RWPE1 (cell line): ENCODE measurements at regions not wholly inside any gene's neighbourhood (a gene's known extent, or its start where the extent isn't known, plus 50 kb on each side); places are given as distances from the start of the nearest gene placed in this dataset.

Experiments
- CTCF ChIA-PET: fragments of 350-600 bp; sonication (Branson Sonifier 250); formaldehyde crosslinking; extraction: SDS; loops from one replicate; lab custom pipeline; 2021; lab: Yijun Ruan, JAX
- POLR2A ChIA-PET: fragments of 400-600 bp; formaldehyde crosslinking; extraction: SDS; loops from one replicate; lab custom pipeline; 2020; ENCODE audit warnings: antibody characterized with exemption; ENCODE audit not compliant: low non-redundant PET; lab: Yijun Ruan, JAX
- DNase-seq: peaks from one replicate; pipeline ENCODE4 v3.0.0; 2012; ENCODE audit warnings: low spot score
- H3K27ac ChIP-seq: fragments of 450-650 bp; 2 replicates; pipeline ENCODE4 v1.5.1; 2017
- CTCF ChIP-seq: fragments of 450-650 bp; conservative IDR thresholded peaks from 2 replicates; pipeline ENCODE4 v1.5.1; 2017; ENCODE audit warnings: low read depth, mild to moderate bottlenecking

GRCh38 chr2:129767346-129768035 is 212.0 kb upstream of the RAB6C start:
- ChIA-PET CTCF (interaction anchor here (0.7 kb wide), 1 partner anchor 343 kb away, joined by 3 read pairs; no protein-coding TSS in a partner anchor), POLR2A (no interaction called here)
- TF ChIP-seq CTCF, result no peak
- no peak for DNase-seq
- no peak overlapping the region for H3K27ac ChIP-seq

DNA sequence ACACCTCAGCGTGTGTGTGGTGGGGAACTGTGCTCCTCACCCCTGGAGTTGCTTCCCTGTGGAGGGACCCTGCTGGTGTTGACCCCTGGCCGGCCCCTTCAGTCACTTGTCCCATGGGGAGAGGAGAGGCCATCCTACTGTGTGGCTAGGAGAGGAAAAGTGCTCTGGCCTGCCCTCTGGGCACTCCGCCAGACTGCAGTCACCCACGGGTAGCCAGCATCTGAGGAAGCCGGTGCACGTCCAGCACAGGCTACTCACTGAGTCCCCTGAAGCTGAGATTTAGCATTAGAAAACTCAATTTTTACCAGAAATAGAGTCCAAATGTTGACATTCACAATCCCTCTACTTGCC is 211.5 kb upstream of the RAB6C start:
- no peak for TF ChIP-seq CTCF
- no peak overlapping the region for H3K27ac ChIP-seq
- POLR2A ChIA-PET, result no interaction called here
- CTCF ChIA-PET, result no interaction called here
- no peak for DNase-seq

DNA sequence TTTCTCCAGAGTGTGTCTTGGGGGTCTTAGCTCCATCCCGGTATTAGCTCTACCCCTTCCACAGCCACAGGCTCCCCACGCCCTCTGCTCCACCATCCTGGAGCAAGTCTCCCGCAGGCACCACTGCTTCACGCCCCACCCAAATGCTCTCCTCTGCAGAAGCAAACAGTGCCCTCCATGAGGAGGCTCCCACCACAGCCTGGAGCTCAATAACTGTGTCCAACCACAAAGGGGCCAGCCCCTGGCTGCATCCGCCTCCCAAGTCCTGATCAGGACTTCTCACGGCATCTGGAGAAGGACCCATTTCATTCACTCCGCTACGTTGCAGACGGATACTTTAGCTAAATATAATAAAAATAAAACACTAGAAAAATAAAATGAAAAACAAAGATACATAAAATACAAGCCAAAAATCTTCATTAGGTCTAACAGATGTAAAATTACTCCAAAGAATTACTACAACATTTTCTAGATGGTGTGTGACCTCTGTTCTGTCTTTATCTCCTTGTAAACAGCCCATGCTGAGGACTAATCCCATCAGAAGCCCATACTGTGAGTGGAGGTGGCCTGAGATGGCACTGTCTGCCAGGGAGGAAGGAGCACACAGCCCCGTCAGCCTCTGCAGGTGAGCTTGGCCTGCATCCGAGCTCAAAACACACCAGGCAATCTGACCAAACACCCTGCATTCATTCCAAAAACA is 210.8 kb upstream of the RAB6C start:
- POLR2A ChIA-PET, result no interaction called here
- no peak overlapping the region for H3K27ac ChIP-seq
- no peak for TF ChIP-seq CTCF
- no peak for DNase-seq
- CTCF ChIA-PET, result no interaction called here

DNA sequence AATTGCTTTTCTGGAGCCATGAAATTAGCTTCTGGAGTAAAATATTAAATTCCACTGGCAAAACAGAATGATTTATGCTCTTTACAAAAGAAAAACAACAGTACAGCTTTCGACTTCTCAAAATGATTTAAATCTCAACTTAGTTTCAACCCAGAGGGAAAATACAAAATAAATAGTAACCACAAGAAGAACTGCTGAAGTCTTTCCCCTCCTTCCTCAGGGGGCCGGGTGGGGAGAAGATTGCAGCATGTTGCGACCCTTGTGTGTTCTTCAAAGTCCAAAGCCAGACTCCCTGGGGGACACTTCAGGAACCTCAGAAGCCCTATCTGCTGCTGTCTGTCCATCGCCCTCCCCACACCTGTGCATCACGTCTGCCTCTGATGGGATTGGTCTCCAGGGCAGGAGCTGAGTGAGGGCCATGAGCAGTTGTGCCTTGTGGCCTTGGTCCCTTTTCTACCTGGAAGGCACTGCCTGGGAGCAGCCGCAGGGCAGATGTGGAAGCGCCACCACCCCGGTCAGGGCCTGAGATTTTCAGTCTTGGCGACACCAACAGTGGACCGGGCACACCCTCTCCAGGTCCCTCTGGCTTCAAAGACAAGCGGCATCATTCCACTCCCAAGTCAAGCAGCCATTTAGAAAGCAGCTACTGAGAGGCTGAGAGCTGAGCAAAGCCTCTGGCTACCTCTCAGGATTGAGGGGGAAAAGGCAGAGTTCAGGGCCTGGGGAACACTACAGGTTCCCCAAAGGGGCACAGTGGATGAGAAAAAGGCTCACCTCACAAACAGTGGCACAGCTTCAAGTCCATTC is 210.1 kb upstream of the RAB6C start:
- TF ChIP-seq CTCF, result no peak
- CTCF ChIA-PET, result no interaction called here
- DNase-seq, result no peak
- no peak overlapping the region for H3K27ac ChIP-seq
- POLR2A ChIA-PET, result no interaction called here

DNA sequence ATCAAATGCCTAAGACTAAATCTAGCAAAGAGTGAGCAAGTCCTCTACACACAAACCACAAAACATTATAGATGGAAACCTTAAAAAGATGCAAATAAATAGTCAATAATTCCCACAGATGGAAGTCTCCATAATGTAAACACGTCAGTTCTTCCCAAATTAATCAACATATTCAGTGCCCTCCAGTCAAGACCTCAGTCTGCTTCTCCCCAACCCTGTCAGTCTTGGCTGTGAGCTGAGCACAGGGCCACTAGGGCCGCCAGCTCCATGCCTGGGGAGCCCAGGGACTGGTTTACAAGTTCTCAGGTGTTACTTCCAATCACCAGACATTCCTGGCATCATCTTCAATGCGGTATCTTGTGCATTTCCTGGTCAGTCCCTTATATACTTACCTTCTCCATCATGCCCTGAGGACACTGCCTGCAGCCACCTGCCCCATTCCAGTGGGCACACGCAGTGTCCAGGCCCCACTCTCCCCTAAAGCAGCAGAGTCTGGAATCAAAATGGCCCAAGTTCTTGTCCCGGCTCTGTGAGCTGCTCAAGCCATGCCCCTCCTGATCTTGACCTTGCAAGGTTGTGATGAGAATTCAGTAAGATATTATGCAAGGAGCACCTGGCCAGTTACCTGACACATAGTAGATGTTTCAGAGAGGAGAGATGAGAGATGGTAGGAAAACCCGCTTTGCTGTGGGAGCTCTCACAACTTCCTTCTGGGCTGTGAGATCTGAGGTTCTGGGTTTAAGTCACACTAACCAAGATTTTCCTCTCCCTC is 207.9 kb upstream of the RAB6C start:
- ChIA-PET CTCF (interaction anchor here (0.6 to 0.7 kb wide), 2 partner anchors 475 to 1085 kb away, joined by 3 read pairs; no protein-coding TSS in a partner anchor), POLR2A (no interaction called here)
- no peak for TF ChIP-seq CTCF
- H3K27ac ChIP-seq, result no peak overlapping the region
- no peak for DNase-seq

- no peak for TF ChIP-seq CTCF
- H3K27ac ChIP-seq, result no peak overlapping the region
- POLR2A ChIA-PET, result no interaction called here
- CTCF ChIA-PET, result interaction anchor here (0.7 kb wide), 1 partner anchor 475 kb away, joined by 3 read pairs; no protein-coding TSS in a partner anchor
- DNase-seq, result no peak
Measured at GRCh38 chr2:129772190-129772579, 207.3 kb upstream of the RAB6C start.
